WTC11 (cell line): ENCODE measurements at regions not wholly inside any gene's neighbourhood (a gene's known extent, or its start where the extent isn't known, plus 50 kb on each side); places are given as distances from the start of the nearest gene placed in this dataset.

Experiments used
- ATAC-seq: fragments of 200-7000 bp; cut with Tn5 transposase; 2 replicates; pipeline ENCODE4 v1.10.0; 2021; ENCODE audit warnings: mild to moderate bottlenecking, moderate library complexity
- CTCF ChIA-PET: fragments of 300-600 bp; sonication (Branson Sonifier 250); formaldehyde crosslinking; loops from one replicate; lab custom pipeline; 2021; ENCODE audit warnings: antibody characterized with exemption; lab: Charles Lee
- POLR2A ChIA-PET: fragments of 350-600 bp; sonication (Branson Sonifier 250); formaldehyde crosslinking; loops from one replicate; lab custom pipeline; 2021; ENCODE audit warnings: antibody characterized with exemption; lab: Charles Lee
- DNase-seq: peaks from one replicate; pipeline ENCODE4 v3.0.0; 2021; ENCODE audit warnings: low spot score
- H3K27ac Mint-ChIP-seq: 2 replicates; pipeline ENCODE4 v1.8.0; 2021; ENCODE audit warnings: mixed read lengths
- H3K27me3 Mint-ChIP-seq: 2 replicates; pipeline ENCODE4 v1.8.0; 2021; ENCODE audit warnings: low read depth, mild to moderate bottlenecking, moderate library complexity, mixed read lengths
- H3K36me3 Mint-ChIP-seq: 2 replicates; pipeline ENCODE4 v1.8.0; 2021; ENCODE audit warnings: mixed read lengths
- H3K4me1 Mint-ChIP-seq: 2 replicates; pipeline ENCODE4 v1.8.0; 2022; ENCODE audit warnings: mixed read lengths
- H3K4me3 Mint-ChIP-seq: 2 replicates; pipeline ENCODE4 v1.8.0; 2021; ENCODE audit warnings: mild to moderate bottlenecking, moderate library complexity, mixed read lengths
- H3K9me3 Mint-ChIP-seq: 2 replicates; pipeline ENCODE4 v1.8.0; 2021; ENCODE audit warnings: mixed read lengths
- AFF4 ChIP-seq: sonication (generic); formaldehyde crosslinking; IDR thresholded peaks from 2 replicates; pipeline ENCODE4 v1.8.1; 2023; ENCODE audit warnings: mild to moderate bottlenecking, missing genetic modification reagents, borderline replicate concordance
- CREM ChIP-seq: sonication (generic); formaldehyde crosslinking; IDR thresholded peaks from 2 replicates; pipeline ENCODE4 v1.8.1; 2022; ENCODE audit warnings: mild to moderate bottlenecking, missing genetic modification reagents, moderate library complexity
- ELF4 ChIP-seq: sonication (generic); formaldehyde crosslinking; IDR thresholded peaks from 2 replicates; pipeline ENCODE4 v1.8.1; 2022; ENCODE audit warnings: low read depth, mild to moderate bottlenecking, moderate library complexity, missing genetic modification reagents
- ESRRA ChIP-seq: sonication (generic); formaldehyde crosslinking; IDR thresholded peaks from 2 replicates; pipeline ENCODE4 v1.8.1; 2022; ENCODE audit warnings: mild to moderate bottlenecking, missing genetic modification reagents, borderline replicate concordance
- HMGA2 ChIP-seq: fragments of 250-450 bp; sonication (Bioruptor Pico); IDR thresholded peaks from 2 replicates; pipeline ENCODE4 v1.4.0; 2021; ENCODE audit warnings: mild to moderate bottlenecking, moderate library complexity
- IRF1 ChIP-seq: sonication (generic); formaldehyde crosslinking; IDR thresholded peaks from 2 replicates; pipeline ENCODE4 v1.8.0; 2023; ENCODE audit warnings: missing genetic modification reagents
- KAT7 ChIP-seq: sonication (generic); formaldehyde crosslinking; IDR thresholded peaks from 2 replicates; pipeline ENCODE4 v1.8.1; 2023; ENCODE audit warnings: missing genetic modification reagents, mild to moderate bottlenecking, borderline replicate concordance
- NFYB ChIP-seq: sonication (generic); formaldehyde crosslinking; conservative IDR thresholded peaks from 2 replicates; pipeline ENCODE4 v1.8.0; 2022; ENCODE audit warnings: low read depth, missing genetic modification reagents
- PRRX2 ChIP-seq: fragments of 250-450 bp; sonication (Bioruptor Pico); IDR thresholded peaks from 2 replicates; pipeline ENCODE4 v1.8.0; 2021; ENCODE audit warnings: mild to moderate bottlenecking
- RELA ChIP-seq: sonication (generic); formaldehyde crosslinking; IDR thresholded peaks from 2 replicates; pipeline ENCODE4 v1.8.1; 2022; ENCODE audit warnings: missing genetic modification reagents, mild to moderate bottlenecking, borderline replicate concordance
- RORB ChIP-seq: fragments of 250-450 bp; sonication (Bioruptor Pico); IDR thresholded peaks from 2 replicates; pipeline ENCODE4 v1.9.0; 2021; ENCODE audit warnings: mild to moderate bottlenecking
- TEAD4 ChIP-seq: sonication (generic); formaldehyde crosslinking; IDR thresholded peaks from 2 replicates; pipeline ENCODE4 v1.8.0; 2022; ENCODE audit warnings: mild to moderate bottlenecking, missing genetic modification reagents
- ZMAT4 ChIP-seq: fragments of 250-450 bp; sonication (Bioruptor Pico); IDR thresholded peaks from 2 replicates; pipeline ENCODE4 v1.9.0; 2021; ENCODE audit warnings: mild to moderate bottlenecking
- TF ChIP-seq, protein P1 (sequence below): sonication (generic); formaldehyde crosslinking; IDR thresholded peaks from 2 replicates; pipeline ENCODE4 v1.8.0; 2022; ENCODE audit warnings: mild to moderate bottlenecking, missing genetic modification reagents
- TF ChIP-seq, protein P2 (sequence below): sonication (generic); formaldehyde crosslinking; IDR thresholded peaks from 2 replicates; pipeline ENCODE4 v1.8.0; 2022; ENCODE audit warnings: mild to moderate bottlenecking, missing genetic modification reagents
- TF ChIP-seq, protein P3 (sequence below): sonication (generic); formaldehyde crosslinking; IDR thresholded peaks from 2 replicates; pipeline ENCODE4 v1.8.1; 2023; ENCODE audit warnings: mild to moderate bottlenecking, missing genetic modification reagents, moderate library complexity
- TF ChIP-seq, protein P4 (sequence below): fragments of 250-450 bp; sonication (Bioruptor Pico); IDR thresholded peaks from 2 replicates; pipeline ENCODE4 v1.8.0; 2021; ENCODE audit warnings: mild to moderate bottlenecking
- TF ChIP-seq, protein P5 (sequence below): sonication (generic); formaldehyde crosslinking; IDR thresholded peaks from 2 replicates; pipeline ENCODE4 v1.8.1; 2023; ENCODE audit warnings: mild to moderate bottlenecking, missing genetic modification reagents
- TF ChIP-seq, protein P6 (sequence below): sonication (generic); formaldehyde crosslinking; IDR thresholded peaks from 2 replicates; pipeline ENCODE4 v1.8.1; 2023; ENCODE audit warnings: mild to moderate bottlenecking, missing genetic modification reagents, moderate library complexity
- TF ChIP-seq, protein P7 (sequence below): fragments of 200-600 bp; IDR thresholded peaks from 2 replicates; pipeline ENCODE4 v1.8.0; 2022; ENCODE audit warnings: antibody characterized with exemption

GRCh38 chr5:110043025-110043424 lies 353.3 kb downstream of the MAN2A1 start:
- peaks cover 8% of the 10 kb centered on the region for H3K36me3 Mint-ChIP-seq
- no peak overlapping the region for H3K4me3 Mint-ChIP-seq
- no peaks in the 10 kb centered on the region; the same call in 1 of the 2 replicates for H3K4me1 Mint-ChIP-seq
- DNase-seq: no peak
- ChIA-PET POLR2A (no interaction called here), CTCF (no interaction called here)
- no peaks in the 10 kb centered on the region for H3K27me3 Mint-ChIP-seq
- no peak for ATAC-seq
- peaks cover 23% of the 10 kb centered on the region for H3K9me3 Mint-ChIP-seq
- TF ChIP-seq NFYB (CRISPR knock-in tag): no peak
- TF ChIP-seq CREM (CRISPR knock-in tag): no peak
- TF ChIP-seq PRRX2: no peak
- TF ChIP-seq IRF1 (CRISPR knock-in tag): no peak
- no peak for TF ChIP-seq ESRRA (CRISPR knock-in tag)
- TF ChIP-seq, protein P1, sequence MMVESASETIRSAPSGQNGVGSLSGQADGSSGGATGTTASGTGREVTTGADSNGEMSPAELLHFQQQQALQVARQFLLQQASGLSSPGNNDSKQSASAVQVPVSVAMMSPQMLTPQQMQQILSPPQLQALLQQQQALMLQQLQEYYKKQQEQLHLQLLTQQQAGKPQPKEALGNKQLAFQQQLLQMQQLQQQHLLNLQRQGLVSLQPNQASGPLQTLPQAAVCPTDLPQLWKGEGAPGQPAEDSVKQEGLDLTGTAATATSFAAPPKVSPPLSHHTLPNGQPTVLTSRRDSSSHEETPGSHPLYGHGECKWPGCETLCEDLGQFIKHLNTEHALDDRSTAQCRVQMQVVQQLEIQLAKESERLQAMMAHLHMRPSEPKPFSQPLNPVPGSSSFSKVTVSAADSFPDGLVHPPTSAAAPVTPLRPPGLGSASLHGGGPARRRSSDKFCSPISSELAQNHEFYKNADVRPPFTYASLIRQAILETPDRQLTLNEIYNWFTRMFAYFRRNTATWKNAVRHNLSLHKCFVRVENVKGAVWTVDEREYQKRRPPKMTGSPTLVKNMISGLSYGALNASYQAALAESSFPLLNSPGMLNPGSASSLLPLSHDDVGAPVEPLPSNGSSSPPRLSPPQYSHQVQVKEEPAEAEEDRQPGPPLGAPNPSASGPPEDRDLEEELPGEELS: no peak
- TF ChIP-seq, protein P2, sequence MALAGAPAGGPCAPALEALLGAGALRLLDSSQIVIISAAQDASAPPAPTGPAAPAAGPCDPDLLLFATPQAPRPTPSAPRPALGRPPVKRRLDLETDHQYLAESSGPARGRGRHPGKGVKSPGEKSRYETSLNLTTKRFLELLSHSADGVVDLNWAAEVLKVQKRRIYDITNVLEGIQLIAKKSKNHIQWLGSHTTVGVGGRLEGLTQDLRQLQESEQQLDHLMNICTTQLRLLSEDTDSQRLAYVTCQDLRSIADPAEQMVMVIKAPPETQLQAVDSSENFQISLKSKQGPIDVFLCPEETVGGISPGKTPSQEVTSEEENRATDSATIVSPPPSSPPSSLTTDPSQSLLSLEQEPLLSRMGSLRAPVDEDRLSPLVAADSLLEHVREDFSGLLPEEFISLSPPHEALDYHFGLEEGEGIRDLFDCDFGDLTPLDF (CRISPR knock-in tag): no peak
- TF ChIP-seq, protein P3, sequence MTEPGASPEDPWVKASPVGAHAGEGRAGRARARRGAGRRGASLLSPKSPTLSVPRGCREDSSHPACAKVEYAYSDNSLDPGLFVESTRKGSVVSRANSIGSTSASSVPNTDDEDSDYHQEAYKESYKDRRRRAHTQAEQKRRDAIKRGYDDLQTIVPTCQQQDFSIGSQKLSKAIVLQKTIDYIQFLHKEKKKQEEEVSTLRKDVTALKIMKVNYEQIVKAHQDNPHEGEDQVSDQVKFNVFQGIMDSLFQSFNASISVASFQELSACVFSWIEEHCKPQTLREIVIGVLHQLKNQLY (CRISPR knock-in tag): no peak
- TF ChIP-seq, protein P4, sequence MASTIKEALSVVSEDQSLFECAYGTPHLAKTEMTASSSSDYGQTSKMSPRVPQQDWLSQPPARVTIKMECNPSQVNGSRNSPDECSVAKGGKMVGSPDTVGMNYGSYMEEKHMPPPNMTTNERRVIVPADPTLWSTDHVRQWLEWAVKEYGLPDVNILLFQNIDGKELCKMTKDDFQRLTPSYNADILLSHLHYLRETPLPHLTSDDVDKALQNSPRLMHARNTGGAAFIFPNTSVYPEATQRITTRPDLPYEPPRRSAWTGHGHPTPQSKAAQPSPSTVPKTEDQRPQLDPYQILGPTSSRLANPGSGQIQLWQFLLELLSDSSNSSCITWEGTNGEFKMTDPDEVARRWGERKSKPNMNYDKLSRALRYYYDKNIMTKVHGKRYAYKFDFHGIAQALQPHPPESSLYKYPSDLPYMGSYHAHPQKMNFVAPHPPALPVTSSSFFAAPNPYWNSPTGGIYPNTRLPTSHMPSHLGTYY (CRISPR knock-in tag): no peak
- TF ChIP-seq TEAD4: no peak
- no peak for TF ChIP-seq HMGA2 (CRISPR knock-in tag)
- TF ChIP-seq, protein P5, sequence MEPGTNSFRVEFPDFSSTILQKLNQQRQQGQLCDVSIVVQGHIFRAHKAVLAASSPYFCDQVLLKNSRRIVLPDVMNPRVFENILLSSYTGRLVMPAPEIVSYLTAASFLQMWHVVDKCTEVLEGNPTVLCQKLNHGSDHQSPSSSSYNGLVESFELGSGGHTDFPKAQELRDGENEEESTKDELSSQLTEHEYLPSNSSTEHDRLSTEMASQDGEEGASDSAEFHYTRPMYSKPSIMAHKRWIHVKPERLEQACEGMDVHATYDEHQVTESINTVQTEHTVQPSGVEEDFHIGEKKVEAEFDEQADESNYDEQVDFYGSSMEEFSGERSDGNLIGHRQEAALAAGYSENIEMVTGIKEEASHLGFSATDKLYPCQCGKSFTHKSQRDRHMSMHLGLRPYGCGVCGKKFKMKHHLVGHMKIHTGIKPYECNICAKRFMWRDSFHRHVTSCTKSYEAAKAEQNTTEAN: no peak
- TF ChIP-seq RORB (CRISPR knock-in tag): no peak
- no peak for TF ChIP-seq ZMAT4
- TF ChIP-seq, protein P6, sequence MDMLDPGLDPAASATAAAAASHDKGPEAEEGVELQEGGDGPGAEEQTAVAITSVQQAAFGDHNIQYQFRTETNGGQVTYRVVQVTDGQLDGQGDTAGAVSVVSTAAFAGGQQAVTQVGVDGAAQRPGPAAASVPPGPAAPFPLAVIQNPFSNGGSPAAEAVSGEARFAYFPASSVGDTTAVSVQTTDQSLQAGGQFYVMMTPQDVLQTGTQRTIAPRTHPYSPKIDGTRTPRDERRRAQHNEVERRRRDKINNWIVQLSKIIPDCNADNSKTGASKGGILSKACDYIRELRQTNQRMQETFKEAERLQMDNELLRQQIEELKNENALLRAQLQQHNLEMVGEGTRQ: no peak
- TF ChIP-seq ELF4 (CRISPR knock-in tag): no peak
- no peak overlapping the region for H3K27ac Mint-ChIP-seq

- POLR2A ChIA-PET: no interaction called here
- Mint-ChIP-seq H3K9me3 (peaks cover 20% of the 10 kb centered on the region), H3K27ac (no peak overlapping the region), H3K4me3 (no peak overlapping the region), H3K27me3 (no peaks in the 10 kb centered on the region), H3K36me3 (peaks cover 8% of the 10 kb centered on the region), H3K4me1 (peaks cover 10% of the 10 kb centered on the region)
- TF ChIP-seq KAT7 (no peak), RELA (CRISPR knock-in tag) (no peak), AFF4 (CRISPR knock-in tag) (no peak)
- TF ChIP-seq, protein P7, sequence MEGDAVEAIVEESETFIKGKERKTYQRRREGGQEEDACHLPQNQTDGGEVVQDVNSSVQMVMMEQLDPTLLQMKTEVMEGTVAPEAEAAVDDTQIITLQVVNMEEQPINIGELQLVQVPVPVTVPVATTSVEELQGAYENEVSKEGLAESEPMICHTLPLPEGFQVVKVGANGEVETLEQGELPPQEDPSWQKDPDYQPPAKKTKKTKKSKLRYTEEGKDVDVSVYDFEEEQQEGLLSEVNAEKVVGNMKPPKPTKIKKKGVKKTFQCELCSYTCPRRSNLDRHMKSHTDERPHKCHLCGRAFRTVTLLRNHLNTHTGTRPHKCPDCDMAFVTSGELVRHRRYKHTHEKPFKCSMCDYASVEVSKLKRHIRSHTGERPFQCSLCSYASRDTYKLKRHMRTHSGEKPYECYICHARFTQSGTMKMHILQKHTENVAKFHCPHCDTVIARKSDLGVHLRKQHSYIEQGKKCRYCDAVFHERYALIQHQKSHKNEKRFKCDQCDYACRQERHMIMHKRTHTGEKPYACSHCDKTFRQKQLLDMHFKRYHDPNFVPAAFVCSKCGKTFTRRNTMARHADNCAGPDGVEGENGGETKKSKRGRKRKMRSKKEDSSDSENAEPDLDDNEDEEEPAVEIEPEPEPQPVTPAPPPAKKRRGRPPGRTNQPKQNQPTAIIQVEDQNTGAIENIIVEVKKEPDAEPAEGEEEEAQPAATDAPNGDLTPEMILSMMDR: peak; percentile 21; the same call in 1 of the 2 replicates
- no peak for DNase-seq
- ATAC-seq: peak; percentile 47; the same call in 1 of the 2 replicates
- CTCF ChIA-PET: interaction anchor here (0.8 to 1.0 kb wide), 4 partner anchors 36 to 288 kb away, joined by 3 to 5 read pairs (median 3); no protein-coding TSS in a partner anchor
Measured at GRCh38 chr5:110045158-110045557, 355.4 kb downstream of the MAN2A1 start.
